GM12892 (cell line): ENCODE measurements at regions not wholly inside any gene's neighbourhood (a gene's known extent, or its start where the extent isn't known, plus 50 kb on each side); places are given as distances from the start of the nearest gene placed in this dataset.

ENCODE experiments used
- POLR2A ChIP-seq: IDR thresholded peaks from 2 replicates; pipeline ENCODE4 v1.6.1; 2011; ENCODE audit warnings: low read depth, low read length, control low read depth
- TAF1 ChIP-seq: IDR thresholded peaks from 2 replicates; pipeline ENCODE4 v1.6.1; 2011; ENCODE audit warnings: low read depth, mild to moderate bottlenecking, control low read depth, low read length, borderline replicate concordance

DNA sequence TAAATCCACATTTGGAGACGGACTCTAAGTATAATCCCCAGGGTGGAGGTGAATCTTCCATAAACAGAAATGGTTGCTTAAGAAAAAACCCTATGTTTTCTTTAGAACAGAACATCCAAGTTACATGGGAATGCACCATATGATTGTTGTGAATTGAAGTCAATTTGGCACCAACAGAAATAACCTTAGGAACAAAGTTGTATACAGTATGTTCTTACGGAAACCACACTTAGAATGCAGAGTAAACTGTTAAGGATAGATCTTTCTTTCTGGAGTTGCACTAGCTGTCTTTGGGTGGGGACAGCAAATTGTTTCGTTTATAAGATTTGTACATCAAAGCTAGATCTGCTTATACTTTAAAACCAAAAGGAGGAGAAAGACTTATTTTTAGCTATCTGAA, 316.4 kb downstream of the PTEN start:
- TF ChIP-seq TAF1 (no peak), POLR2A (no peak)
